GM21515 (cell line): ENCODE measurements at regions not wholly inside any gene's neighbourhood (a gene's known extent, or its start where the extent isn't known, plus 50 kb on each side); places are given as distances from the start of the nearest gene placed in this dataset.
"Not testable (repeated sequence)": the region's sequence is repeated elsewhere in the genome, so short reads cannot be mapped to it uniquely, and the experiment has no call there.

Experiments used
- ATAC-seq: cut with Tn5 transposase; IDR thresholded peaks from one replicate; pipeline ENCODE4 v1.9.1; 2021; ENCODE audit not compliant: unreplicated experiment

DNA sequence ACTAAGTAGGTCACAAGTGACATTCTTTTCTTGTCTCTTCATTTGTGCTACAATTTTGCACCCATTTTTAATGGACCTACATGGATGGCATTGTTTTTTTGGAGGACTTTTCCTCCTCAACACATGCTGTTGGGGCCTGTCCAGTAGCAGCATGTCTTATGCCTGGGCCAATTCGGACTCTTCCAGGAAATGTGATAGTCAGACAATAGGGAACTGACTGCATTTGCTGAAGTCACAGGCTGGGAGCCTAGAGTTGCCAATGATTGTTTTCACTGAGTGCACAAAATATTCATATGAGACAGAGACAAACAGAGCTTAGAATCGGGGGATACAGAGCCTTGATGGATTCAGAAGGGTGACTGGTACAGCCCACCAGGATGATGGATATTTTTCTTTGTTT is 867.3 kb upstream of the GOT2 start:
- ATAC-seq, result no peak

DNA sequence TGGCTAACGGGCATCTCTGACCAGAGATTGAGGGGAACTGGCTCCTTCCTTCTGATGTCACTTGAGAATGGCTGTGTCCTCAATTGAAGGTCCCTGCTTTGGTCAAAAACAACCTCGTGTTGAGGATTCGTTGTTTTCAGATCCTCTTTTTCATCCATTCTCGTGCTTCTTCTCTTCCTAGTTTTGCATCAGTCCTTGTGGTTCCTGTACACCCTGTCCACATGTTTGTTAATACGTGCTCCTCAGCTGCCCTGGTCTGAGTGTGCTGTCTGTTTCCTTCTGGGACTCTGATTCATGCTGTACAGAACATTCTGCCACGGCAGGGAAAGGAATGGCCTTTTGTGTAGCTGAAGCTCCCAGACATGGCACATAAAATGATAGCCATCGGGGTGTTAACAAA is 863.2 kb upstream of the GOT2 start:
- ATAC-seq, result no peak

DNA sequence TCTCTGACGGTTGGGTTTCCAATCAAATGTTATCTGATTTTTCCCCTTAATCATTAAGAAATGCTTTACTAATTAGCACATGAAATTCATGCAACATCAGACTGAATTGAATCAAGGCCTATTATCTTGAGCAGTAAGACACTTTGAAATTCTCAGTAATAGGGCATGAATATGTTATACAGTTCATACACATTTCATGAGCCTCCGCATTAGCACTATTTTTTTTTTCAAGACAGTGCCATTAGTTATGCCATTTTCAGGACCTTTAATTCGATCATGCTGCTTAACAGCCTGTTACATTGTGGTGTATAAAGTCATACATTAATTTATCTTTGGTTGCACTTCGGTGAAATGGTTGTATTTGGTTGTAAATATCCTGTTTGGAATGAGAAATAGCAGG is 862.6 kb upstream of the GOT2 start:
- ATAC-seq, result no peak

DNA sequence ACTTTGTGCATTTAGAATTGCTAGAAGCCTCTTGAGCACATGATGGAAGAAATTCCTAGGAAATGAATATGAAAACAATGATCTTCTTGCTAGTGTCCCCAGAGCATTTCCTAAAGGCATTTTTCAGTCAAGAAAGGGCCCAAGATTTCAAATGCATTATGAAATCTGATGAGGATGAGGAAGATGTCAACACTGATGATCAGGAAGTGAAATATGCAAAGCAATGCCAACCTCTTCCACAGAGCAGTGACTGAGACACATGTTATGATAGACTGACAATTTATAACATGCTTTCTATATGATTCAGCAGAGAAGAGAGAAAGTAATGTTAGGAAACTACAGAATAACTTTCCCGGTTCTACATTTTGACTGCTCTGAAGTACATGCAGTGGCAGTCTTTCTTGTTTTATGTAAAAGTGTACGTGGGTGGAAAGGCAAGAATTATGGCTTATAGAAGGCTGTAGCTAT is 859.1 kb upstream of the GOT2 start:
- ATAC-seq, result no peak

DNA sequence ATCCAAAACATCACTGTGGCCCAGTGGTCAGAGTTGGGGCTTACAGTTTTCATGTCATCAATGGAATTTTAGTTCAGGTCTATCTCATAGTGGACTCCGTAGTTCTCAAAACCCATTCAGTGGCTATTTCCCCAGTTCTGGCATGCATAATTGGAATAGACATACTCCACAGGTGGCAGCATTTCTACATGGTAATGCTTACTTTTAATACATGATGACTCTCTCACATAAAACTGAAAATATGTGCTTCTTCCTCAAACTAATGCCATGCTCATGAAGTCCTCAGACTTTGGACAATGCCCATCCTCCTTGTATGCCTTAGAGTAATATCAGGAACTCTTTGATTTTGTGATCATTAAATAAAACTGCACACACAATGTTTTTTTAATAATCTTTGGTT is 857.4 kb upstream of the GOT2 start:
- ATAC-seq, result no peak

DNA sequence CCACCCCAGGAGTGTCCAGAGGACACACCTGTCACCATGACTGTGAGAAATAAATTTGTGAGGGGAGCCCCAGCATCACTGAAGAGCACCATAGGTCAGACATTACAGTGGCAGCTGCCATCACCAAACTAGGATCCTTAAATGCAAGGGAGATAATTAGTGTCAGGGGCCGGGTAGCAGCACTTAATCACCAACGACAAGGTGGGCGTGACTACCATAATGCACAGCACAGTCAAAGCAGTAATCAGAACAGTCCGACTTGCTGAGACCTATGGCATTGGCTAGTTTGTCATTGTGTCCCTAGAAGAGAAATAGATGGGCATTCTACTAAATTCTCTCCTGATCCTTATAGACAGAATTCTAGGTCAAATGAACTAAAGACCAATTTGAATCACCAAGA is 856.7 kb upstream of the GOT2 start:
- no peak for ATAC-seq

DNA sequence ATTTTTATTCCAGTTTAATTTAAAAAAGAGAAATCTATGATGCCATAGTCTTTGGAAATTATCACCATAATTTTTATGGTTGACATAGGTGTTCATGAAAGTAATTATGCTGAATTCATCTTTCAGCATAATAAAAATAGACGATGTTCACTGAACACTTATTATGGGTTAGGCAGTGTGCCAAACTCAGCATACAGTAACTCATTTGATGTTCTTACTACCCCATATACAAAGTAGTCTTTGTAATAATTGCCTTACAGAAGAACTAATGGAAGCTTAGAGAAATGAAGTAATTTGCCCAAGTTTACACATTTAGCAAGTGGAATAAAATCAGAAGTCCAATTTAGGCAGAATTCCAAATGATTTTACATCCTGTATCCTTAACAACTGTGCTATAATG is 852.2 kb upstream of the GOT2 start:
- ATAC-seq, result no peak

DNA sequence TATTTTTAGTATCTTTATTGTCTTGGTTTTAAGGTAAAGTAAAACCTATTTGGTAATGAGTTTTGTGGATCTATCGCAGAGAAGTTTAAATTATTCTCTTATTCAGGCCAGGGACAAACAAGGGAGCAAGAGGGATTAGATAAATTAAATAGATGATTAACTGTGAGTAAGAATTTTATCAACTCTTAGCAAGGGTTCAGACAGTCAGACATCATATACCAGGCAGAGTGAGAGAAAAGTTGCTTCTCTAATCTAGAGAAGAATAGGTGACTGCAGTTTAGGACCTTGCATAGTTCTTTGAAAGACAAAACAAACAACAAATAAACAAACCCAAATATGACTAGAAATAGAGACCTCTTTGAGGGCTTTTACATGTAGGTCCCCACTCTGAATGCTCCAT is 840.2 kb upstream of the GOT2 start:
- no peak for ATAC-seq

DNA sequence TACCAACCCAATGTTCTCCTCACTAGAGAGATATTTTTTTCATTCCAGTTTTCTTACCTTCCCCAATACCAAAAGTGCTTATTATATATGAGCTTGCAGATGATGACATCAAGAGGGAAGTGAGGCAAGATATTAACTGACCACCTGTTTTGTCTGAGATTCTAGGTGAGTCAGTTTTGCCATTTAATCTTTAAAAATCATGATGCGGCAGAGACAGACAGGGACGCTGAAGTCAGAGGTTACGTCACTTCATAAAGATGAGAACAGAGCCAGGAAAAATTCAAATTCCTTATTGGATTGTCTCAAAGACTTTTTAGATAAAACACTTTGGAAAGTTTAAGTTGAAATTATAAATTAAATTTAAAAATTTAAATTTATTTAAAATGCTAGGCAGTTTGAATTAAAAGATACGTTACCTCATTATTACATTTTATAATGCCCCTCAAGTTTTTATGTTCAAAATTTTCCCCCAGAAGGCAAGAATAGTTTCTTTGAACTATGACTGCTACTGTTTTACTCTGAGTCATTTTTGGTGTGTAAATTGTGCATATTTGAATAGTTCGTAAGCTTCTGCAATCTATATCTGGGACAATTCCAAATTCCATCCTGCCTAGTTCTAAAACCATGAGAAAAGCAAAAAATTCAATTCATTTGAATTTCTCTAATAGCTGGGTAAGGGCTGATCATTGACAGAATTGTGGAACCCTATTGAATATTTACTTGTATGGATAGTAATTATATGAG is 839.6 kb upstream of the GOT2 start:
- no peak for ATAC-seq

DNA sequence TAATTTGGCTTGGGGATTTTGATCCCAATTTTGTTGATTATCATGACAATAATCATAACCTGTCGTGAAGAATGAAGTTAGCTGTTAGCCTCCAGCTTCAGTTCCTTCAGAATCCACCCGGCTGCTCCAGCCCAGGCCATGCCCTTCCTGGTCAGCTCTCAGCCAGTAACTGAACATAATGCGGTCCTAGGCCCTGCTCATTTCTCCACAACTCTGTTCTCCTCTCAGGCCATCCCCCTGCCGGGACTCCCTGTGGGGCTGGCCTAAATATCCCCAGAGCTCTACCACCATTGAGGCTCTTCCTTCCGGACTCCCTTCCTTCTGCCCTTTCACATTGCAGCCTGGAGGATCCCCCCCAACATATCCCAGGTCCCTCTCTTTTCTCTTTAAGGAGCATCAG is 833.4 kb upstream of the GOT2 start:
- no peak for ATAC-seq

DNA sequence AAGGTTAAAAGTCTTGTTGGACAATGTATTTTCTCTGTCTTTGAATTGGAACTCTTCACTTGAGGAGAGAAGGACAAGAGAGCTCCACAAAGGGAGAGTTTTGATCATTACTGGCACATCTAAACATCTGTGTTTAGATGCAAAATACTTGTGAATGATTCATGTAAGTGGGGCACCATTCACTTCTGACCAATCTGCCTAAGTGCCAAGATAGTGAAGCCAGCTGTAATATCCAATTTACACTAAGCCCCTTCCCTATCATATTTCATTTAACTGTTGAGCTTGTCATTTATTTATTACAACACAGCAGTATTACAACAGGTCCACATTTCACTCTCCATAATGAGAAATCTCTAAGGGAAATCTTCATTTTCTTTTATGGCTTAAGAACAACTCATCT is 832.3 kb upstream of the GOT2 start:
- no peak for ATAC-seq

DNA sequence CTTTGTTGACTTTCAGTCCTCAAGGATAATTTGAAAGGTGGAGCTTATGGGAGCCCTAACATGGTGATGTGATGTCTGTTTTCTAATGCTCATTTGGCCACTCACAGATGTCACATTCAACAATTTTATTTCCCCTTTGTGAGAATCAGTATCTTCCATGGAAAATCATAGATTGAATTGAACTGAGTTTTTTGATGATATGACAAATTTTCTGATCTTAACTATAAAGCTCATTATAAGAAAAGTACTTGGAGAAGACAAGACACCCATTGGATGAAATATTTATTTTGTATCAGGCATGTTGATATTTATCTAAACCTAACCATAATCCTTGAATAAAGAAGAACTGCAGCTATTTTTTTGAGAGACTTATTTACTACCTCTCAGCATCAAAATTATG is 824.6 kb upstream of the GOT2 start:
- ATAC-seq, result no peak

DNA sequence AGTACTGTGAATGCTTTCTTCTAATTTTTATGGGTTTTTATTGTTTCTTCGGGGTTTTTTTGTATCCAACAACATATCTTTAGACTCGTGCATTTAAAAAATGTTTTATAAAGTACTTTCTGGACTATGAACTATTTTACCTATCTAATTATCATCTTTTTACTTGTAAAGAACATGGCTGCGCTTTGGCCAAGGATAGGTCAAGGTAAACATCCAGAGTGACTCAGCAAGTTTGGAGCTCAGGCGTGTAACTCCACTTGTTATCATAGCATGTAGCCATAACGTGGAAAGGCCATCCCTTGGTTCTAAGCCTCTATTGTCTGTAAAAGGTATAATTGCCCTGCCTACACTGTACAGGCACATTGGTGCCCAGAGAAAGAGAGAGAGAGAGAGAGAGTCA is 818.0 kb upstream of the GOT2 start:
- ATAC-seq, result no peak

DNA sequence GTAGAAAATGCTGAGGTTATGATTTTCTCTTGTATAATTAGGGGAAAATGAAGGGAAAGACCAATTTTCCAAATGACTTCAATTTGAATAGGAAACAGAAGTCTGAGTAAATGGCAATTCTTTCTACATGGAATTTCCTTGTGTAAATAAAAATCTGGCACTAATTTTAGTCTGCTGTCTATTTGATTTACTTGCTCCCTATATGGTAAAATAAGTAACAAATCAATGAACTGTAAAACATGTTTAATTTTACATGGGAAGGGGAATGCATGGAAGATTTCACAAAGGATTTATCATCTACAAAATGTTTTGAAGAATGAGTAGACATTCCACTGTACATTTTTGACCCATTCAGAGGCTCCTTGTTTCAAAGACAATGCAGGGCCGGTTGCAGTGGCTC is 811.6 kb upstream of the GOT2 start:
- ATAC-seq, result no peak

DNA sequence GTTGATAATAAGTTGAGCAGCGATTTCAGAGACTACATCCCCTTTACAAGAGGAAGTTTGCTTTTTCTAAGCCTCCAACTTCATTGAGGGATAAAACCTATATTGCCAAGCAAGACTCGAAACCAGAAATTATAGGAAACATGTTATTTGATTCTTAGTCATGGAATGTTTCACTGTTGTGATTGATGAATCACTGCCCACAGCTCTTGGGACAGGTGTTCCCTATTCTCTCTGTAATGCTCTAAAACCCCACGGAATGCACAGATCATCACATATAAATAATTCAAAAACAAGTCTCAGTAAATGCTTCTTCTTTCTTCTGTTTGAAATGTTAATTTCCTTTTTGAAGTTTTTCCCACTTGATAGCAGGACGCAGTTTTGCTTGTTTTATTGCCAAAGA is 809.5 kb upstream of the GOT2 start:
- ATAC-seq, result no peak

DNA sequence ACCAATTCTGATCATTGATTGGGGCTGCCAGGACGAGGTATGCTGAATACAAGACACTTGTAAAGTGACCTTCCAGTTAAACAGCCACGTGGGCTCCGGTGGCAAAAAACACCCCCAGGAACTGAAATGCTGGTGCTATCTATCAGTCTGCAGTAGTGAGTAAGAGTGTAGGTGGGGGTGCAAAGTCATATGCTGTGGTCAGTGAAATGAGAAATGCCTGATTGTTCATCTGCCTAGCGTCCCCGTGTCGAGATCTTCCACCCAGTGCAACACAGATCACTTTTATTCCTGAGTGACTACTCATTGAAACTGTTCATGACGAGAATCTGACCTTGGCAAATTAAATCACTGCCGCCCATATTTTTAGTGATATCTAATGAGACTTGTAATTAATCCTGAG is 806.5 kb upstream of the GOT2 start:
- ATAC-seq, result no peak

DNA sequence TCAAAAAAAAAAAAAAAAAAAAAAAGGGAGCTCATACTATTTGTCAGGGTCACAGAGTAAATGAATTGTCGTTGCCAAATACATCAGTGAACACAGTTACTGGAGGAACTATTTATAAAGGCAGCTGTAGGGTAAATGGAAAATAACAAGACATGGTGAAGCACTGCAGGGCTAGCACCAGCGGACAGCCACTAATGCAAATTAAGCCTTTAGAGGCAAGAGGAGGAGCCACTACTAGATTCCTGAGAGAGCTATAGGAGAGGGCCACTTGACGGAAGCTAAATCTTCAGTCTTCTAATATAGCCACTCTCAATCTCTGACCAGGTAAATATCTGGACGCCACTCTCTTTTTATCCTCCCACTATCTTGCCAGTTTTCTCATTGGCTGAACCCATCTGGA is 801.2 kb upstream of the GOT2 start:
- ATAC-seq, result no peak

DNA sequence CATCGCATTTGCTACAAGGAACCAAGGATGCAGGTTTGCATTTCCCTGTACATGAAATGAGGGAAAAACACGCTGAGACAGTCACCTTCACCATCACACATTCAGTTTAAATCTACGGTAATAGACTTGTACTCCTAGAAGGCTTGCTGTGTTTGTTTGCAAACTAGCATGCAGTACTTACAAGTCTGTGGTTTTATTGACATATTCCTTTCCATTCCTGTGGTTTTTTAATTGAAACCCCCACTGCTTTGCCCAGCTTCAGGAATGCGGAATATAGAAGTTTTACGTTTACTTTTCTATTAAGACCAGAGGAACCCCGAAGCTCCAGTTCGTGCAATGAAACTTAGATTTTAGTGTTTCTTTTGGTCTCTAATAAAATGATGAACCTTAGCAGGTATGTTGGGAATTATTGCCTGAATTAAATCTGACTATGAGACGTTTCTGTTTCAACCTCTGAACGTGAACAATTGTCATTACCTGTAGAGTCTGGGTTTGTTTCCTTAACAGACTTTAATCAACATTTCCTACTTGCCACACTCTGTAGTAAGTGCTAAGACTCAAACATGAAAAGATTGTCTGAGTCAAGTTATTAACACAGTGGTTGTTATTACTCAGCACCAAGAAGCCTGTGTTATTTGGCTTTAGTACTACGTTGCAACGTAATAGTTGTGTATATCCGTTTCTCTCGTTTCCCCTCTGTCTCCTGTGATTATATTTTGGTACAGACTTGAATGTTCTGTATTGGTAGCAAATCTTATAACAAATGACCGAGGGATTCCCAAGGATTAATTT is 793.3 kb upstream of the GOT2 start:
- ATAC-seq, result no peak

DNA sequence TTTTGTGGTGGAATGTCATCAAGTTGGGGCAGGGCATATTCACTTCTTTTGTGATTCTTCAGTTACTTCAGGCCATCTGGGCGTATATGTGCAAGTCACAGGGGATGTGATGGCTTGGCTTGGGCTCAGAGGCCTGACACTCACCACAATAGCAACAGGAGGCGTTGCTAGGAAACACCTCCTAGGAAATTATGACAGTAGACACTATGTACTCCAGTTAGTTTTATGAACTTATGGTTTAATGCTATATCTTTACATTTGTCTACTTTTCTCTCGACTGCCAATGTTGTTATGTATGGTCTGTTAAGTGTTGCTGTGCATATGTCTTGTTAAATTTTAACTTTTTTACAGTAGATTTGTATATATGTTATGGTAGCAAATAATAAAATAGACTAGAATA is 788.7 kb upstream of the GOT2 start:
- no peak for ATAC-seq

DNA sequence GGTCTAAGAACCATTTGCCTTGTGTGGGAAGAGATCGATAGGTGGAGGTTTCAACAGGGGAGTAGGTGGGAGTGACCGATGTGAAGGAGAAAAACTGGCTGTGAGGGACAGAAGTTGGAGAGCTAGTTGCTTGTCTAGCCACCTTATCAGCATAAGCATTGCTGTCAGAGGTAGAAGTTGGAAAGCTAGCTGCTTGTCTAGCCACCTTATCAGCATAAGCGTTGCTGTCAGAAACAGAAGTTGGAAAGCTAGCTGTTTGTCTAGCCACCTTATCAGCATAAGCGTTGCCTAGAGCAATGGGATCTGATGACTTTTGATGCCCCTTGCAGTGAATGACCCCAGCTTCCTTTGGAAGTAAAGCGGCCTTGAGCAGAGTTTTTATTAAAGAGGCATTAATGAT is 784.6 kb upstream of the GOT2 start:
- not testable (repeated sequence) for ATAC-seq

DNA sequence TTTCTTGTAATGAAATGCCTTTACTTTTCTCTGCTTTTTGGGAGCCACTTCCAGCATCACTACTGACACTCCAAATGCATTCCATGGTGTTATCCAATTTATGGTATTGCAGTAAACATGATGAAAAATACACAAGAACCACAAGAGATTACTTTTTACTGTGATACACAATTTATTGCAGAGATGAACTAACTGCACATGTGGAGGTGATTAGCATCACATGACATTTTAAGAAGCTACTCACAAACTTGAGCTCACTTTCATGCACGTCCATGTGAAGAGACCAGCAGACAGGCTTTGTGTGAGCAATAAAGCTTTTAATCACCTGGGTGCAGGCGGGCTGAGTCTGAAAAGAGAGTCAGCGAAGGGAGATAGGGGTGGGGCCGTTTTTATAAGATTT is 780.5 kb upstream of the GOT2 start:
- ATAC-seq, result no peak

DNA sequence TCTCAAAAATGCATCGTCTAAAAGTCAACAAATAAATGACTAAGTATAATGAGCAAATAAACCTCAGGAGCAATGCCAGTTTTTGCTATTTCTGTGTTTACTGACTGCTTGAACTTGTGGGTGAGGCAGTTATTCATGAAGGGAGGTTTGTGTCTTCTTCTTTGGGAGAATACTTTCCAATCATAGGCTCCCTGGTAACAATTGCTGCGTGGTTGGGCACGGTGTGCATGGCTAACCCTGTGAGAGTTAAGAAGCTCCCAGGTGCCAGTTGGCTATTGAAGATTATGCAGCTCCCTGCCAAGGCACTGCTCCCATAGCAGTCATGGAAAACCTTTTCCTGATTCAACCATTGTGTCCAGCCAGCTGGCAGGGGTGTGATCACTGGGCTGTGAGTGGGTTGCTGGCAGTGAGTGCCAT is 775.9 kb upstream of the GOT2 start:
- ATAC-seq, result no peak

DNA sequence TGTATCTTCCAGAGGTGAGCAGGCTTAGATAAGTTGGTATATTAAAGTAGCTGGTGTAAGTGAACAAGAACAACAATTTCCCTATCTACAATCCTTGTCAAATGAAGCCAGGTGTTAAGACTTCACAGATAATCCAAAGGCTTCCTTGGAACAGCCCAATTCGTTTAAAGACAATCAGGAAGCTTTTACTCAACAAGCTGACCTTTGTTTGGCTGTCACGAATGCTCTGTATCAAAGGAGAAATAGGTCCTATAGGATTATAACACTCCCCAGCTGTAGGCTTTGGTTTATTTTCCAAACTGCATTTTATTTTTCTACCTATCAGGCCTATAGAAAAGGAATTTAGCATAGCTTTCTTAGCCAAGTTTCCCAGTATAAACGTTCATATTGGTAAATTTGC is 766.5 kb upstream of the GOT2 start:
- no peak for ATAC-seq
